CD4-positive, alpha-beta T cell (primary cell): ENCODE measurements at regions not wholly inside any gene's neighbourhood (a gene's known extent, or its start where the extent isn't known, plus 50 kb on each side); places are given as distances from the start of the nearest gene placed in this dataset.

Source experiments
- ATAC-seq: fragments of 200-7000 bp; cut with Tn5 transposase; one replicate; pipeline ENCODE4 v1.10.0; 2022; ENCODE audit warnings: mild to moderate bottlenecking; ENCODE audit not compliant: poor library complexity
- CTCF ChIA-PET: fragments of 350-600 bp; sonication (Branson Sonifier 250); formaldehyde crosslinking; loops from one replicate; lab custom pipeline; 2021; ENCODE audit warnings: antibody characterized with exemption, inconsistent platforms; lab: Charles Lee
- POLR2A ChIA-PET: fragments of 350-600 bp; sonication (Branson Sonifier 250); formaldehyde crosslinking; loops from one replicate; lab custom pipeline; 2021; ENCODE audit warnings: antibody characterized with exemption, inconsistent platforms; lab: Charles Lee
- DNase-seq, 14 experiments: peaks; one replicate each; pipeline ENCODE4 v3.0.0-alpha.2; 2013 to 2020; ENCODE audit warnings: mixed read lengths in 2 of 14
- H3K27ac ChIP-seq, 2 donors: one replicate each; pipeline versions ENCODE4 v1.5.1 to v1.7.0; 2013; ENCODE audit warnings: low read length in 2 of 2, low read depth in 1 of 2, mild to moderate bottlenecking in 1 of 2
- H3K27me3 ChIP-seq, 2 experiments: 1 replicate in 1 of 2; 2 replicates in 1 of 2; pipeline versions ENCODE4 v1.6.1 to v1.7.0; 2013; ENCODE audit warnings: low read length in 2 of 2, control low read depth in 1 of 2, mild to moderate bottlenecking in 1 of 2, moderate library complexity in 1 of 2; ENCODE audit not compliant: insufficient read depth in 2 of 2, control insufficient read depth in 1 of 2
- H3K36me3 ChIP-seq: one replicate; pipeline ENCODE4 v1.6.1; 2013; ENCODE audit warnings: low read length, control low read depth; ENCODE audit not compliant: insufficient read depth
- H3K4me1 ChIP-seq: one replicate; pipeline ENCODE4 v1.6.1; 2013; ENCODE audit warnings: low read length, control low read depth; ENCODE audit not compliant: insufficient read depth
- H3K4me3 ChIP-seq: one replicate; pipeline ENCODE4 v1.5.1; 2013; ENCODE audit warnings: mild to moderate bottlenecking, low read length, moderate library complexity
- H3K9me3 ChIP-seq, 2 experiments: 1 replicate in 1 of 2; 2 replicates in 1 of 2; pipeline versions ENCODE4 v1.6.1 to v1.7.0; 2013; ENCODE audit warnings: low read length in 2 of 2, mild to moderate bottlenecking in 2 of 2, control low read depth in 1 of 2, moderate library complexity in 1 of 2; ENCODE audit not compliant: control insufficient read depth in 1 of 2, insufficient read depth in 1 of 2
- H3K27ac Mint-ChIP-seq: one replicate; pipeline ENCODE4 v1.8.0; 2020; ENCODE audit warnings: mixed read lengths
- H3K27me3 Mint-ChIP-seq: one replicate; pipeline ENCODE4 v1.8.0; 2021; ENCODE audit warnings: mixed read lengths
- H3K36me3 Mint-ChIP-seq: one replicate; pipeline ENCODE4 v1.8.0; 2021; ENCODE audit warnings: low read depth, mixed read lengths
- H3K4me1 Mint-ChIP-seq: one replicate; pipeline ENCODE4 v1.8.0; 2021; ENCODE audit warnings: low read depth, mixed read lengths
- H3K4me3 Mint-ChIP-seq: one replicate; pipeline ENCODE4 v1.8.0; 2020; ENCODE audit warnings: mild to moderate bottlenecking, mixed read lengths
- H3K9me3 Mint-ChIP-seq: one replicate; pipeline ENCODE4 v1.8.0; 2020; ENCODE audit warnings: mixed read lengths
- CTCF ChIP-seq: fragments of 200-600 bp; IDR thresholded peaks from one replicate; pipeline ENCODE4 v1.8.0; 2022; ENCODE audit warnings: antibody characterized with exemption, mild to moderate bottlenecking
- intact Hi-C, 2 experiments: fragments of 100-400 bp; cut with DNase I in 1 of 2; cut with micrococcal nuclease in 1 of 2; formaldehyde crosslinking; loops; one replicate each; pipeline versions ENCODE4 v1.15.1 to v1.9.0; 2023 to 2025; cut with DNase I, micrococcal nuclease

GRCh38 chr2:173511357-173511756, 156.7 kb downstream of the CDCA7 start:
- ATAC-seq (no peak), DNase-seq (no peak)
- no peak overlapping the region for H3K27ac ChIP-seq
- peaks cover 32% of the 10 kb centered on the region for H3K27me3 Mint-ChIP-seq
- H3K27ac Mint-ChIP-seq = no peak overlapping the region
- H3K9me3 ChIP-seq = peaks cover 0 to 4% of the 10 kb centered on the region in 2 experiments
- H3K4me3 ChIP-seq = no peak overlapping the region
- peaks cover 5% of the 10 kb centered on the region for H3K9me3 Mint-ChIP-seq
- no peaks in the 10 kb centered on the region for H3K36me3 Mint-ChIP-seq
- no peak for TF ChIP-seq CTCF
- ChIA-PET CTCF (no interaction called here), POLR2A (no interaction called here)
- H3K4me1 Mint-ChIP-seq = no peaks in the 10 kb centered on the region
- peaks cover 0 to 5% of the 10 kb centered on the region in 2 experiments for H3K27me3 ChIP-seq
- intact Hi-C loops = no loop called here
- no peak overlapping the region for H3K4me3 Mint-ChIP-seq
- no peaks in the 10 kb centered on the region for H3K4me1 ChIP-seq
- H3K36me3 ChIP-seq = no peaks in the 10 kb centered on the region

- no peaks in the 10 kb centered on the region for H3K4me1 Mint-ChIP-seq
- no peak for TF ChIP-seq CTCF
- H3K27ac Mint-ChIP-seq = no peak overlapping the region
- Histone ChIP-seq H3K9me3 (peaks cover 0 to 4% of the 10 kb centered on the region in 2 experiments), H3K27ac (no peak overlapping the region), H3K4me3 (no peak overlapping the region), H3K27me3 (peaks cover 0 to 5% of the 10 kb centered on the region in 2 experiments), H3K36me3 (no peaks in the 10 kb centered on the region), H3K4me1 (no peaks in the 10 kb centered on the region)
- CTCF ChIA-PET = no interaction called here
- H3K9me3 Mint-ChIP-seq = peaks cover 5% of the 10 kb centered on the region
- no peaks in the 10 kb centered on the region for H3K36me3 Mint-ChIP-seq
- intact Hi-C loops = no loop called here
- ATAC-seq (no peak), DNase-seq (no peak)
- no peak overlapping the region for H3K4me3 Mint-ChIP-seq
- POLR2A ChIA-PET = no interaction called here
- peaks cover 26% of the 10 kb centered on the region for H3K27me3 Mint-ChIP-seq
These were observed 157.3 kb downstream of the CDCA7 start for GRCh38 chr2:173511942-173512341.

GRCh38 chr2:173513107-173513727, 158.5 kb downstream of the CDCA7 start:
- no peaks in the 10 kb centered on the region for H3K4me1 ChIP-seq
- Mint-ChIP-seq H3K4me1 (no peaks in the 10 kb centered on the region), H3K27me3 (peaks cover 24% of the 10 kb centered on the region), H3K36me3 (no peaks in the 10 kb centered on the region), H3K27ac (no peak overlapping the region), H3K9me3 (peaks cover 5% of the 10 kb centered on the region), H3K4me3 (no peak overlapping the region)
- ATAC-seq = no peak
- ChIA-PET CTCF (no interaction called here), POLR2A (no interaction called here)
- peaks cover 0 to 4% of the 10 kb centered on the region in 2 experiments for H3K9me3 ChIP-seq
- TF ChIP-seq CTCF = no peak
- no peak overlapping the region for H3K27ac ChIP-seq
- intact Hi-C loops = no loop called here
- peaks cover 0 to 5% of the 10 kb centered on the region in 2 experiments for H3K27me3 ChIP-seq
- H3K4me3 ChIP-seq = no peak overlapping the region
- DNase-seq = no peak
- H3K36me3 ChIP-seq = no peaks in the 10 kb centered on the region
